Kidney (tissue), 13 donors: ENCODE measurements at regions not wholly inside any gene's neighbourhood (a gene's known extent, or its start where the extent isn't known, plus 50 kb on each side); places are given as distances from the start of the nearest gene placed in this dataset.

ENCODE experiments used
- DNase-seq, 5 donors: peaks; one replicate each; pipeline ENCODE4 v3.0.0-alpha.2; 2013 to 2020
- FAIRE-seq: peaks from 2 replicates; lab custom pipeline; 2012; peaks lifted over from hg19 to GRCh38; lab: Jason Lieb, UNC
- H3K27ac ChIP-seq, 2 donors: one replicate each; pipeline ENCODE4 v1.7.0; 2013; ENCODE audit warnings: low read depth in 2 of 2, low read length in 2 of 2, inconsistent platforms in 1 of 2
- H3K27me3 ChIP-seq: one replicate; pipeline ENCODE4 v1.7.1; 2013; ENCODE audit warnings: low read length, inconsistent platforms; ENCODE audit not compliant: control insufficient read depth, insufficient read depth
- H3K36me3 ChIP-seq, 3 donors: one replicate each; pipeline versions ENCODE4 v1.7.0 to v1.7.1; 2013; ENCODE audit warnings: low read length in 3 of 3, control low read depth in 1 of 3, inconsistent platforms in 1 of 3; ENCODE audit not compliant: insufficient read depth in 3 of 3, control insufficient read depth in 2 of 3
- H3K4me1 ChIP-seq, 3 donors: one replicate each; pipeline versions ENCODE4 v1.7.0 to v1.7.1; 2013; ENCODE audit warnings: low read length in 3 of 3, inconsistent platforms in 1 of 3, low read depth in 1 of 3; ENCODE audit not compliant: control insufficient read depth in 2 of 3, insufficient read depth in 2 of 3
- H3K4me3 ChIP-seq, 3 donors: one replicate each; pipeline versions ENCODE4 v1.7.0 to v1.8.1; 2013; ENCODE audit warnings: low read length in 3 of 3, control low read depth in 1 of 3, inconsistent platforms in 1 of 3
- H3K9ac ChIP-seq, 3 donors: one replicate each; pipeline versions ENCODE4 v1.7.0 to v1.7.1; 2013; ENCODE audit warnings: low read length in 3 of 3, control low read depth in 1 of 3, inconsistent platforms in 1 of 3
- H3K9me3 ChIP-seq, 3 donors: one replicate each; pipeline versions ENCODE4 v1.7.0 to v1.7.1; 2013; ENCODE audit warnings: low read length in 3 of 3, control low read depth in 1 of 3, inconsistent platforms in 1 of 3; ENCODE audit not compliant: control insufficient read depth in 2 of 3, insufficient read depth in 1 of 3
- intact Hi-C: fragments of 100-400 bp; cut with DNase I; formaldehyde crosslinking; loops from one replicate; pipeline ENCODE4 v1.11.1; 2022
- TF ChIP-seq, protein P1 (sequence below): IDR thresholded peaks from 3 replicates; pipeline ENCODE4 v1.5.1; 2012; ENCODE audit warnings: mild to moderate bottlenecking, moderate library complexity, borderline replicate concordance; ENCODE audit not compliant: insufficient read depth; ENCODE audit errors: extremely low read depth
- donor health status: control.
- donor health status: control.
- donor health status: control.
- donor health status: control.
- donor health status: control.
- donor health status: DM: yes; HTN: yes; CAD: no.
- donor health status: Normal renal cell carcinoma (clear cell type).

DNA sequence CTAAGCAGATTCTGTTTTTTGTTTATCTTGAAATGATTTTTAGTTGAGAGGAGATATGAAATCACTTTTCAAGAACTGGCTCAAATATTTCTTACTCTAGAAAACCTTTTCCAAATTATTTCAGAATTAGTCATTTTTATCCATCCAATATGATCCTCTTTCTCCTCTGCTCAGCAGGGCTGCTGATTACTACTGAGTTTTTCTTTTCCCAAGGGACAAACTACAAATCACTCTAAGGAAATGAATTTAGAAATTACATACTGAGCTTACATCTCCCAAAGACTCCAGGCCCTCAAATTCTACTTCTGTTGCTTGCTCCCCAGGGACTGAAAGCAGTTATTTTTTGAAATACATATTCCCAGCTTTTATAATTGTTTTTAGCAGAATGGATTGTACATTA, 87.4 kb upstream of the UFM1 start:
- Histone ChIP-seq H3K36me3 (no peaks in the 10 kb centered on the region), H3K9me3 (no peaks in the 10 kb centered on the region), H3K27me3 (no peaks in the 10 kb centered on the region), H3K9ac (no peak overlapping the region), H3K27ac (no peak overlapping the region), H3K4me3 (no peak overlapping the region), H3K4me1 (peaks cover 0 to 3% (median 0%) of the 10 kb centered on the region in 3 donors)
- FAIRE-seq (peak; percentile 65), DNase-seq (no peak)
- TF ChIP-seq, protein P1, sequence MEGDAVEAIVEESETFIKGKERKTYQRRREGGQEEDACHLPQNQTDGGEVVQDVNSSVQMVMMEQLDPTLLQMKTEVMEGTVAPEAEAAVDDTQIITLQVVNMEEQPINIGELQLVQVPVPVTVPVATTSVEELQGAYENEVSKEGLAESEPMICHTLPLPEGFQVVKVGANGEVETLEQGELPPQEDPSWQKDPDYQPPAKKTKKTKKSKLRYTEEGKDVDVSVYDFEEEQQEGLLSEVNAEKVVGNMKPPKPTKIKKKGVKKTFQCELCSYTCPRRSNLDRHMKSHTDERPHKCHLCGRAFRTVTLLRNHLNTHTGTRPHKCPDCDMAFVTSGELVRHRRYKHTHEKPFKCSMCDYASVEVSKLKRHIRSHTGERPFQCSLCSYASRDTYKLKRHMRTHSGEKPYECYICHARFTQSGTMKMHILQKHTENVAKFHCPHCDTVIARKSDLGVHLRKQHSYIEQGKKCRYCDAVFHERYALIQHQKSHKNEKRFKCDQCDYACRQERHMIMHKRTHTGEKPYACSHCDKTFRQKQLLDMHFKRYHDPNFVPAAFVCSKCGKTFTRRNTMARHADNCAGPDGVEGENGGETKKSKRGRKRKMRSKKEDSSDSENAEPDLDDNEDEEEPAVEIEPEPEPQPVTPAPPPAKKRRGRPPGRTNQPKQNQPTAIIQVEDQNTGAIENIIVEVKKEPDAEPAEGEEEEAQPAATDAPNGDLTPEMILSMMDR, result no peak
- intact Hi-C loops, result no loop called here

DNA sequence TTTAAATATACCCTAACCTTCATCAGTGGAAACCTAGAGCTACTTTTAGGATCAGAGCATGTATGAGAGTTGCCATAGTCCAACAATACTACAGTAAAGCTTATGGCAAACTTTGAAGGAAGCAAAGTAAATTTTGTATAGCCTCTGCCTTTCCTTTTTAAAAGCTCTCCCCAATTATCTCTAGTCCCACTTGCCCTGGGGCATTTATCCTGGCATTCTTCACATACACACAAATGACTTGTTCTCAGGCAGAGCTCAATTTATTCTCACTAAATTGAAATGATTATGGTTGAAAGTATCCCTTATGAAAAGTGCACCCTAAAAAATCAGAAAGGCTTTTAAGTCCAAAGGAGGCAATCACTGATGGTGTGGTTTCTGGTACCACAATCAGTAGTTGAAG, 94.1 kb upstream of the UFM1 start:
- Histone ChIP-seq H3K36me3 (no peaks in the 10 kb centered on the region), H3K4me3 (no peak overlapping the region), H3K27ac (no peak overlapping the region), H3K9me3 (no peaks in the 10 kb centered on the region), H3K9ac (no peak overlapping the region), H3K4me1 (no peaks in the 10 kb centered on the region), H3K27me3 (no peaks in the 10 kb centered on the region)
- intact Hi-C loops, result no loop called here
- DNase-seq, result no peak
- TF ChIP-seq, protein P1, result no peak
- no peak for FAIRE-seq

DNA sequence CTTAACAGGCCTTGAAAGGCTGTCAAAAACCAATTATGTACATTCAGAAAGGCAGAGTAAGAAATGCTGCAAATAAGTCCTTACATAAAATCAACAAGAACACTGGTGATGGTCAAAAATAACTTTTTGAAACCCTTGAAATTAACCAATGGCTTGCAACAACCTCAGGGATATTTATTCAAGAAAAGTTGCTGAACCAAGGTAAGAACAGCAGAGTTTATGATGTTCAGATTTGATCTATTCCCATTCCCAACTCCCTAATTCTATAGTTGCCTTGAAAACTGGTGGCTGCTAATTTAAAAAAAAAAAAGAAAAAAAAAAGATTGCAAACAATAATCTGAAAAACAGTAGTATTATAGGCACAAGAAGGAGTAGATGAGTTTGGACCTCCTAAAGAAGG, 109.8 kb upstream of the UFM1 start:
- DNase-seq (no peak), FAIRE-seq (no peak)
- Histone ChIP-seq H3K4me1 (no peaks in the 10 kb centered on the region), H3K9ac (no peak overlapping the region), H3K36me3 (no peaks in the 10 kb centered on the region), H3K9me3 (no peaks in the 10 kb centered on the region), H3K4me3 (no peak overlapping the region), H3K27ac (no peak overlapping the region), H3K27me3 (no peaks in the 10 kb centered on the region)
- intact Hi-C loops, result no loop called here
- TF ChIP-seq, protein P1, result no peak

DNA sequence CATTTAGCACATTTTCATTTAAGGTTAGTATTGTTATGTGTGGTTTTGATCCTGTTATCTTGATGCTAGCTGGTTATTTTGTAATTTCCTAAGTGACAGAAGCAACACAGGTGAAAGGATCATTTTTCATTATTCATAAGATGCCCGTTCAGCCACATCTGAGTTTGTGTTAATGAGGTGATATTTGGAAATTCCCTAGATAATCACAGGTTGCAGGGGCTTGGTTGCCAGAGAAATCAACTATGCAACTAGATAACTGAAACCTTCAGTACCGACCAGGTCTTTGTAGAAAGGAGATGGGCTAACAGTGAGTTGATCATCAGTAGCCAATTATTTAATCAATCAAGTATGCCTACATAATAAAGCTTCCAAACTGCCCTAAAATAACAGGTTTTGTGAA, 121.3 kb upstream of the UFM1 start:
- no peaks in the 10 kb centered on the region for H3K36me3 ChIP-seq
- FAIRE-seq (no peak), DNase-seq (no peak)
- TF ChIP-seq, protein P1, result no peak
- no peak overlapping the region for H3K4me3 ChIP-seq
- H3K9me3 ChIP-seq, result no peaks in the 10 kb centered on the region
- intact Hi-C loops, result no loop called here
- H3K9ac ChIP-seq, result no peak overlapping the region
- no peaks in the 10 kb centered on the region for H3K27me3 ChIP-seq
- H3K4me1 ChIP-seq, result no peaks in the 10 kb centered on the region
- H3K27ac ChIP-seq, result no peak overlapping the region
